ENCODE measurements at regions not wholly inside any gene's neighbourhood (a gene's known extent, or its start where the extent isn't known, plus 50 kb on each side); places are given as distances from the start of the nearest gene placed in this dataset.

- no peak for DNase-seq (ENCODE audit: low read depth, low spot score)
- POLR2A ChIA-PET: no interaction called here
- no peak for TF ChIP-seq CTCF (IDR thresholded peaks at IDR 0.05; ENCODE audit: insufficient read depth, low read length, missing control alignments)
- H3K4me3 ChIP-seq (ENCODE audit: low read depth, low read length): no peak overlapping the region
- CTCF ChIA-PET: no interaction called here
Measured at GRCh38 chr11:134464196-134464595, 52.2 kb upstream of the B3GAT1 start.

GRCh38 chr11:134463716-134464115, 51.7 kb upstream of the B3GAT1 start:
- POLR2A ChIA-PET: no interaction called here
- no peak for TF ChIP-seq CTCF (IDR thresholded peaks at IDR 0.05; ENCODE audit: insufficient read depth, low read length, missing control alignments)
- no peak for DNase-seq (ENCODE audit: low read depth, low spot score)
- no peak overlapping the region for H3K4me3 ChIP-seq (ENCODE audit: low read depth, low read length)
- CTCF ChIA-PET: no interaction called here

Measured in AG04449 (cell line).